Lung (tissue), 11 donors: ENCODE measurements at regions not wholly inside any gene's neighbourhood (a gene's known extent, or its start where the extent isn't known, plus 50 kb on each side); places are given as distances from the start of the nearest gene placed in this dataset.
A peak's percentile ranks its signal among the peaks of the same experiment; 100 is the strongest.

Experiments
- ATAC-seq: fragments of 200-7000 bp; cut with Tn5 transposase; one replicate; pipeline ENCODE4 v1.9.1; 2020; ENCODE audit warnings: moderate number of reproducible peaks; ENCODE audit not compliant: insufficient read depth, low FRiP score
- DNase-seq, 3 donors: peaks; one replicate each; pipeline ENCODE4 v3.0.0-alpha.2; 2013 to 2017
- H3K27ac ChIP-seq, 2 donors: one replicate each; pipeline ENCODE4 v1.5.1; 2013; ENCODE audit warnings: mild to moderate bottlenecking in 2 of 2, moderate library complexity in 2 of 2, control low read depth in 1 of 2, inconsistent platforms in 1 of 2, low read depth in 1 of 2, low read length in 1 of 2
- H3K27me3 ChIP-seq, 3 donors: one replicate each; pipeline ENCODE4 v1.5.1; 2013; ENCODE audit warnings: low read length in 2 of 3; ENCODE audit not compliant: control insufficient read depth in 3 of 3, insufficient read depth in 3 of 3
- H3K36me3 ChIP-seq, 4 donors: one replicate each; pipeline ENCODE4 v1.5.1; 2013; ENCODE audit warnings: low read length in 4 of 4, mild to moderate bottlenecking in 1 of 4, moderate library complexity in 1 of 4; ENCODE audit not compliant: control insufficient read depth in 4 of 4, insufficient read depth in 4 of 4
- H3K4me1 ChIP-seq, 5 donors: one replicate each; pipeline ENCODE4 v1.5.1; 2013; ENCODE audit warnings: low read length in 5 of 5, mild to moderate bottlenecking in 2 of 5, moderate library complexity in 1 of 5; ENCODE audit not compliant: control insufficient read depth in 5 of 5, insufficient read depth in 5 of 5
- H3K4me3 ChIP-seq: one replicate; pipeline ENCODE4 v1.5.1; 2013; ENCODE audit warnings: mild to moderate bottlenecking, control low read depth, moderate library complexity
- H3K9ac ChIP-seq, 2 donors: one replicate each; pipeline ENCODE4 v1.5.1; 2013; ENCODE audit warnings: low read length in 2 of 2, control low read depth in 1 of 2; ENCODE audit not compliant: insufficient read depth in 1 of 2
- H3K9me3 ChIP-seq, 4 donors: one replicate each; pipeline ENCODE4 v1.5.1; 2013; ENCODE audit warnings: low read length in 3 of 4, mild to moderate bottlenecking in 1 of 4, moderate library complexity in 1 of 4; ENCODE audit not compliant: control insufficient read depth in 4 of 4, insufficient read depth in 3 of 4
- WGBS, 2 donors: extraction: QIAGEN DNeasy Blood & Tissue Kit; methylation state at CpG; one replicate each; pipeline ENCODE4 v1.1.7; 2013; 5-methylcytosine and 5-hydroxymethylcytosine counted together
- TF ChIP-seq, protein P1 (sequence below): IDR thresholded peaks from 2 replicates; pipeline ENCODE4 v1.5.1; 2012; ENCODE audit warnings: mild to moderate bottlenecking; ENCODE audit errors: control extremely low read depth, extremely low read depth
- donor health status: control.
- donor health status: control.
- donor health status: Bipolar disorder and iron deficiency.
- donor health status: healthy.
- donor health status: DM: yes; HTN: yes; CAD: no.

- peak in 2 of 3 donors; percentile 33 to 64 for DNase-seq
- WGBS, 2 donors = 88 to 91% methylated on average over 4 of the region's 4 CpGs
- H3K4me3 ChIP-seq = no peak overlapping the region
- H3K9me3 ChIP-seq = peaks cover 0 to 5% (median 0%) of the 10 kb centered on the region in 4 donors
- no peak for ATAC-seq
- H3K4me1 ChIP-seq = peaks cover 0 to 4% (median 0%) of the 10 kb centered on the region in 5 donors
- no peaks in the 10 kb centered on the region for H3K27me3 ChIP-seq
- H3K9ac ChIP-seq = no peak overlapping the region
- TF ChIP-seq, protein P1, sequence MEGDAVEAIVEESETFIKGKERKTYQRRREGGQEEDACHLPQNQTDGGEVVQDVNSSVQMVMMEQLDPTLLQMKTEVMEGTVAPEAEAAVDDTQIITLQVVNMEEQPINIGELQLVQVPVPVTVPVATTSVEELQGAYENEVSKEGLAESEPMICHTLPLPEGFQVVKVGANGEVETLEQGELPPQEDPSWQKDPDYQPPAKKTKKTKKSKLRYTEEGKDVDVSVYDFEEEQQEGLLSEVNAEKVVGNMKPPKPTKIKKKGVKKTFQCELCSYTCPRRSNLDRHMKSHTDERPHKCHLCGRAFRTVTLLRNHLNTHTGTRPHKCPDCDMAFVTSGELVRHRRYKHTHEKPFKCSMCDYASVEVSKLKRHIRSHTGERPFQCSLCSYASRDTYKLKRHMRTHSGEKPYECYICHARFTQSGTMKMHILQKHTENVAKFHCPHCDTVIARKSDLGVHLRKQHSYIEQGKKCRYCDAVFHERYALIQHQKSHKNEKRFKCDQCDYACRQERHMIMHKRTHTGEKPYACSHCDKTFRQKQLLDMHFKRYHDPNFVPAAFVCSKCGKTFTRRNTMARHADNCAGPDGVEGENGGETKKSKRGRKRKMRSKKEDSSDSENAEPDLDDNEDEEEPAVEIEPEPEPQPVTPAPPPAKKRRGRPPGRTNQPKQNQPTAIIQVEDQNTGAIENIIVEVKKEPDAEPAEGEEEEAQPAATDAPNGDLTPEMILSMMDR = no peak
- H3K27ac ChIP-seq = no peak overlapping the region
- H3K36me3 ChIP-seq = no peaks in the 10 kb centered on the region
Observed at GRCh38 chr1:168933141-168933805, 173.2 kb upstream of the ATP1B1 start.

- WGBS, 2 donors = 56 to 77% methylated on average over 3 of the region's 3 CpGs
- no peak overlapping the region for H3K27ac ChIP-seq
- H3K27me3 ChIP-seq = no peaks in the 10 kb centered on the region
- no peaks in the 10 kb centered on the region for H3K4me1 ChIP-seq
- no peaks in the 10 kb centered on the region for H3K36me3 ChIP-seq
- DNase-seq (no peak), ATAC-seq (no peak)
- peaks cover 0 to 5% (median 0%) of the 10 kb centered on the region in 4 donors for H3K9me3 ChIP-seq
- no peak overlapping the region for H3K4me3 ChIP-seq
- no peak overlapping the region for H3K9ac ChIP-seq
- TF ChIP-seq, protein P1 = no peak
Observed at GRCh38 chr1:168939110-168939946, 167.2 kb upstream of the ATP1B1 start.

GRCh38 chr1:168939947-168940223 lies 166.6 kb upstream of the ATP1B1 start:
- ATAC-seq (no peak), DNase-seq (no peak)
- no peak overlapping the region for H3K4me3 ChIP-seq
- TF ChIP-seq, protein P1 = no peak
- H3K27ac ChIP-seq = no peak overlapping the region
- no peaks in the 10 kb centered on the region for H3K36me3 ChIP-seq
- H3K9me3 ChIP-seq = peaks cover 0 to 5% (median 0%) of the 10 kb centered on the region in 4 donors
- H3K4me1 ChIP-seq = no peaks in the 10 kb centered on the region
- H3K27me3 ChIP-seq = no peaks in the 10 kb centered on the region
- H3K9ac ChIP-seq = no peak overlapping the region
